Fibroblast of the conjunctiva (primary cell): ENCODE measurements at regions not wholly inside any gene's neighbourhood (a gene's known extent, or its start where the extent isn't known, plus 50 kb on each side); places are given as distances from the start of the nearest gene placed in this dataset.

Experiments
- DNase-seq: peaks from one replicate; pipeline ENCODE4 v3.0.0-alpha.2; 2010; ENCODE audit warnings: low read depth

DNA sequence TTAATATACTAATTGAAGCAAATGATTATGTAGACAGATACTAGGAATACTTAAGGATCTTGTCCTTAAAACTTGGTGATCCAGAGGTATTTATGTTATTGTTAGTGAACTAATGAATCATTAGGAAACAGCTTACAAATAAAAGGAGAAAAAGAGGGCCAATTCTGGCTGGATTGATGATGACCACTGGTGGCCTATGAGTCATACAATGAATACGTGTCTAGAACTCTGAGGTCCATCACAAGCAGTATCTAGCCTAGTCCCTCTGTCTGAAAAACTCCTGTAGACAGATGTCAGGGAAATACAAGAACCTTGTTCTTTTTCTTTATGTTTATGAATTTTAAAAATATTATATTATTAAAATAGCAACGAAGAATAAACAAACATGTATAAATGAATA is 51.7 kb upstream of the RTL1 start:
- DNase-seq = no peak

DNA sequence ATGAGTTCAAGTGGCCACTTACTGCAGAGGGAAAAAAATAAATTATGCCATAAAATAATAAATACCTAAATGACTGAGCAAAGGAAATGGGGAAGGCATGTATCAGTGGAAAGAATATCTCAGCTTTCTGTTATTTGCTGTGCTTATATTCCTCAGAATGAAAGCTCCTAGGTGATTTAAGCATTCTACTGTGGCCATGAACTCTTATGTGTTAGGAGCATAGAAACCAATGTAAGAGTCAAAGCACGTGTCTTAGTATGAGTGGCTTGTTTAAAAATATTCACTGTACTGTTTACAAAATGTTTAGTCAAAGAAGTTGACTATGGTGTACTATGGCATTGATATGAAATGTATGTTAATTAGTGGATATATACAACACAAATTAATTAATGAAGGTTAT is 59.0 kb upstream of the RTL1 start:
- no peak for DNase-seq

- DNase-seq = no peak
These were observed 61.8 kb upstream of the RTL1 start for GRCh38 chr14:100965296-100965695.

DNA sequence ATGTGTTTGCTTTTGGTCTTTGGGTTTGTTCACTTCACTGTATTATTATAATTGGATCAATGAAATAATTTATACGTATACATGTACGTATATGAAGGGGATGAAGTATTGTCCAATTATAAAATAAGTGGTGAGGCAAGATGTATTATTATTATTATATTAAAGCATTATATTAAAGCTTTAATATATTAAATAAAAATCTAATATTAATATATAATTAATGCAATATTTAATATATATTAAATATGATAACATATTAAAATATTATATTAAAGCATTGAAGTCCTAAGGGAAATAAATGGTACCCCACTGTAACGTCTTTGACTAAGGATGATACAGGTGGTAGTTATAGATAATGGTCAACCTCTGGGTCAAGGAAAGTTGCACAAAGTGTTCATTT is 63.7 kb upstream of the RTL1 start:
- no peak for DNase-seq

DNA sequence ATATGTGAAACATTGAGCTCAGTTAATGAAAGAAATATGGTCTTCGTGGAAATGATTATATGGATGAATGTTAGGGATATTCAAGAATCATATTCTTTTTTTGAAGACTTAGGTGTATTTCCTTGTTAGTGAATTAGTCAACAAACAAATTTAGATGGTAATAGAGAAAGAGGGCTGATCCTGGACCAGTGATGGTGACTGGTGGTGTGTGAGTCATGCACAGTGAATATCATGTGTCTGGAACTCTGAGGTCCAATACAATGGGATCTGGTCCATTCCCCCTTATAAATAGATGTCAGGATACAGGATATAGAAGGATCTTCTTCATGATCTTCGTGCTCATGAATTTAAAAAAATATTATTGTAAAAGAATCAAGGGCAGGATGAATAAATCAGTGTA is 64.4 kb upstream of the RTL1 start:
- no peak for DNase-seq

- no peak for DNase-seq
These were observed 68.8 kb upstream of the RTL1 start for GRCh38 chr14:100972118-100972897.

GRCh38 chr14:100975671-100976070 is 72.1 kb upstream of the RTL1 start:
- DNase-seq = no peak

GRCh38 chr14:100979079-100979478 is 75.6 kb upstream of the RTL1 start:
- no peak for DNase-seq

- peak; percentile 14 for DNase-seq
These were observed 76.3 kb upstream of the RTL1 start for GRCh38 chr14:100979780-100980179.

DNA sequence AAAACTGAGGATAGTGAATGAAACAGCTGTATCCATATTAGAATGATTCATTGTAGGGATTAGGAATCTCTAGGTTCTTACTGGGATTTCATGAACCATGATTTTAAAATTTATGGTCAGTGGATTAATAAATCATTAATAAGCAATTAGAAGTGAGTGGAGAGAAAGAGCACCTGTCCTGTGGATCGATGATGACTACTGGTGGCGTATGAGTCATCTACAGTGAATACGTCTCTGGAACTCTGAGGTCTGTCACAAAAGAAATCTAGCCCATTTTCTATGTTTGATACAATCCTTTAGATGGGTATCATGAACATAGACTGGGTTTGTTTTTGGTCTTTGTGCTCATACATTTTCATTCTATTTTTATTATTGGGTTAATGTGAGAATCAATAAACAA is 77.3 kb upstream of the RTL1 start:
- no peak for DNase-seq

DNA sequence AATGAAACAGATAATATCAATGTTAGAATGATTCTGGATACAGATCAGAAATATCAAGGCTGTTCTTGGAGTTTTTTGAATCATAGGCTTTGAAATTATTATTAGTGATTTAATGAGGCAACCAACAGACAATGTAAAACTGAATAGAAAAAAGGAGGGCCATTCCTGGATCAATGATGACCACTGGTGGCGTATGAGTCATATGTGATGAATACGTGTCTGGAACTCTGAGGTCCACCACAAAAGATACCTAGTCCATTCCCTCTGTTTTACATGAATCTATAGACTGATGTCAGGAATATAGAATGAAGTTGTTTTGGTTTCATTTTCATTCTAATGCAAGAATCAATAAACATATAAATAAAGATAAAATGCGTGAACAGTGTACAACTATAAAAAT is 78.3 kb upstream of the RTL1 start:
- no peak for DNase-seq

DNA sequence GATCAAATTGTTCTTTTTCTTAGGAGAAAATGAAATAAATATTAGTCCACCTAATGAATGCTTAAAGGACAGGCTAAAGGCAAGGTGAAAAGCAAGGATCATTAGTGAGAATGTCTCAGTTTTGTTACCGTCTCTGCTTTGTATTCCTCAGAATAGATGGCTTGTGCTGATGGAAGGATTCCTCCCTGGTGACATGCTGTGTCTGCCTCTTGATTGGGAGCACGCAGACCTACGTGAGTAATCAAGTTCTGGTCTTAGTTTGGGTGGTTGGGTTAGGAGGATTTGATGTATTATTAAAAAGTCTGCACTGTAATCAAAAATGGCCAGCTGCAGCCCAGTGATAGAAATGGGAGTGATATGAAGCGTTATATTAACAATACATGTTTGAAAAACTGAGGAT is 78.8 kb upstream of the RTL1 start:
- DNase-seq = no peak

DNA sequence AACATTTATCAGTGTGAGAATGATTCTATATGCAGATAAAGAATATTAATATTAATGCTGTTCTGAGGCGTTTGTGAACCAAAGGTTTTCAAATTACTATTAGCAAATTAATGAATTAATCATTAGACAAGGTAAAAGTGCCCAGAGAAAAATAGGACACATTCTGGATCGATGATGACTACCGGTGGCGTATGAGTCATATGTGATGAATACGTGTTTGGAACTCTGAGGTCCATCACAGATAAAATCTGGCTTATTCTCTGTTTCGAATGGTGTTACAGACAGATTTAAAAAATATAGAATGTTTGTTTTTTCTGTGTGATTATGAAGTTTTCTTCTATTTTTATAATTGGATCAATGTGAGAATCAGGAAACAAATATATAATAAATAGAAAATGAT is 79.2 kb upstream of the RTL1 start:
- no peak for DNase-seq

GRCh38 chr14:100983710-100984109 is 80.2 kb upstream of the RTL1 start:
- no peak for DNase-seq

- DNase-seq = no peak
These were observed 84.5 kb upstream of the RTL1 start for GRCh38 chr14:100988011-100988410.

- no peak for DNase-seq
These were observed 84.9 kb upstream of the RTL1 start for GRCh38 chr14:100988411-100988900.

DNA sequence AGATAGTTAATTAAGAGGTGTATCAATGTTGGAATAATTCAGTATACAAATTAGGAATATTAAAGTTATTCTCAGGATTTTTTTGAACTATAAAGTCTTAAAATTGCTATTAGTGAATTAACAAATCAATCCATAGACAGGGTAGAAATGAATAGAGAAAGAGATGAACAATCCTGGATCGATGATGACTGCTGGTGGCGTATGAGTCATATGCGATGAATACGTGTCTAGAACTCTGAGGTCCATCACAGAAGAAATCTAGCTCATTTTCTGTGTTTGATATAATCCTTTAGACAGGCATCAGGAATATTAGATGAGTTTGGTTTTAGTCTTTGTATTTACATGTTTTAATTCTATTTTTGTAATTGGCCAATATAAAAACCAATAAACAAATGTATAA is 85.4 kb upstream of the RTL1 start:
- no peak for DNase-seq

DNA sequence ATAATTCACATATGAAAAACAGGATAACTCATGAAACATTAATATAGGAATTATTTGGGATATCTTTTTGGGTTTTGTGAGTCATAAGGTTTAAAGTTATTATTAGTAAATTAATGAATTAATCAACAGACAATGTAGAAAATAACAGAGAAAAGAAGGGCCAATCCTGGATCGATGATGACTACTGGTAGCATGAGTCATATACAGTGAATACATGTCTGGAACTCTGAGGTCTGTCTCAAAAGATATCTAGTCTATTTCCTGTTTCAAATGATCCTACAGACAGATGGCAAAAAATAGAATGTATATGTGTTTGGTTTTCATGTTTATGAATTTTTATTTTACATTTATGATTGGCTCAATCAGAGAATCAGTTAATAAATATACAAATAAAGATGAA is 86.4 kb upstream of the RTL1 start:
- no peak for DNase-seq

- no peak for DNase-seq
These were observed 90.6 kb upstream of the RTL1 start for GRCh38 chr14:100994082-100994481.

- DNase-seq = no peak
These were observed 91.3 kb upstream of the RTL1 start for GRCh38 chr14:100994756-100995330.

GRCh38 chr14:101000711-101001250 is 97.3 kb upstream of the RTL1 start:
- no peak for DNase-seq

- DNase-seq = no peak
These were observed 98.0 kb upstream of the RTL1 start for GRCh38 chr14:101001311-101002069.

- DNase-seq = no peak
These were observed 99.2 kb upstream of the RTL1 start for GRCh38 chr14:101002738-101003137.
